ENCODE measurements at regions not wholly inside any gene's neighbourhood (a gene's known extent, or its start where the extent isn't known, plus 50 kb on each side); places are given as distances from the start of the nearest gene placed in this dataset.

DNA sequence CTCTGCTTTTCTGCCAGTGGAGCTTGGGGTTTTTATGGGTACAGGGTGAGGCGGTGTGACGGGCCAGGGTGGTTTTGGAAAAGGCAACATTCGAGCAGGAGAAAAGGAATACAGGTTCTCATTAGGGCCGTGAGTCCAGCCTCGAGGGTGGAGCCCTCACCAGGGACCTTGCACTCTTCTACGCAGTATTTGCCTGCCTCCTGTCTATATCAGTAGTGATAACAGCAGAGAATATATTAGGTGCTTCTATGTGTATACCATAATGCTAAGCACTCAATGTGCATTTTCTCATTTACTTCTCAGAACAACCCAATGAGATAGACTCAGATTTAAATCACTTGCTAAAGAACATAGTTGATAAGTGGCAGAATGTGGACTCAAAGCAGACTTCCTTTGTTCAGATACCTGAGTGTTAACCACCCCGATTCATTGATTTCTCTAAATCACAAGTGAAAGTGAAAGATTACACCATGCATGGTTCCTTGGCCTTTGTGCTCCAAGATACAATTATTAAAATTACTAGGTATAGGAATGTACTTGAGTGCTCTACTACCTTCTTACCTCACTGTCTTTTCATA, 403.9 kb downstream of the PCDH7 start:
- no peak for ATAC-seq

DNA sequence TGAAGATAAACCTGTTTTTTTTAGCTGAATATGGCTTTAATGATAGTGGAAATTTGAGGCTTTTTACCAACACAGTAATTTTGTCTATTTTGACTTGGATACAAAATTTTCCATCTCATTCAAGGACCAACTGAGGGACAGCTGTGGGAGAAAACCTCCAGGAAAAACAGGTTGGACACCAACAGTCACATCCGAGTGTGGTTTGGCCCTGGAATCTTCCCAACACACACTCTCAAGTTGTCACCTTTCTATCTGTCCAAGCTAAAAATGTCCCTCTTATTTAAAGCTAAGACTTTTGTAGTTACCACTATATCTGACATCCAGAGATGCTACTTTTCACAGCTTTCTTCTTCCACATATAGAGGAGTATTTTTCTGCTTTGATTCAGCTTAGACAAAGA, 404.9 kb downstream of the PCDH7 start:
- no peak for ATAC-seq

DNA sequence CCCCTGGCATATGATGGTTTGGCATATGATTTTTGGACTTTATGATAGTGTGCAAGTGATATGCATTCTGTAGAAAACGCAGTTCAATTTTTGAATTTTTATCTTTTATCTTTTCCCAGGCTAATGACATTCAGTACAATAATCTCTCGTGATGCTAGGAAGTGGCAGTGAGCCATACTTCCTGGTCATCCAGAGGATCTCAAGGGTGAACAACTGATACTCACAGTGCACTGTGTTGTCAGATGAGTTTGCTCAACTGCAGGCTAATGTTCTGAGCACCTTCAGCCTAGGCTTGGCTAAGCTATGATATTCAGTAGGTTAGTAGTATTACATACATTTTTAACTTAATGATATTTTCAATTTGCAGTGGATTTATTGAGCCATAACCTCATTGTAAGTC, 405.3 kb downstream of the PCDH7 start:
- no peak for ATAC-seq

DNA sequence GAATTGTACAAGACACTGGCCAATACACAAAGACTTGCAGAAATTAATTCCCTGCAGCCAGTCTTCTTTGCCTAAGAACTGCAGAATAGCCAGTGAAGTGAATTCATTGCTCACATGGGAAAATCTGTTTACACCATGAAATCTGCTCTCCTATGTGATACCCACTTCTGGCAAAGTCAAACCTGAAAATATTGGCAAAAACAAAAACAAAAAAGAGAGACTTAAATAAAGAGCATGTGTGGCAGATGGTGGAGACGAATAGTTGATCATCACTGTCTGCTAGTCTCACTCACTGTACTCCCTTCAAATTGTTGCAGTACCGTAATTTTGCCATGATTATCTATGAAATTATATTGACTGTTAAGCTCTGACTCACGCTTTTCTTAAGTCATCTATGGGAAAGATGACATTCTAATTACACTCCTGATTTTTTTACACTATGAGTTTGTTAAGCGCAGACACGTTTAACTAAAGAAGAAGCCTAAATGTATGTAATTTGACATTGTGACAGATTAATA, 406.8 kb downstream of the PCDH7 start:
- no peak for ATAC-seq

DNA sequence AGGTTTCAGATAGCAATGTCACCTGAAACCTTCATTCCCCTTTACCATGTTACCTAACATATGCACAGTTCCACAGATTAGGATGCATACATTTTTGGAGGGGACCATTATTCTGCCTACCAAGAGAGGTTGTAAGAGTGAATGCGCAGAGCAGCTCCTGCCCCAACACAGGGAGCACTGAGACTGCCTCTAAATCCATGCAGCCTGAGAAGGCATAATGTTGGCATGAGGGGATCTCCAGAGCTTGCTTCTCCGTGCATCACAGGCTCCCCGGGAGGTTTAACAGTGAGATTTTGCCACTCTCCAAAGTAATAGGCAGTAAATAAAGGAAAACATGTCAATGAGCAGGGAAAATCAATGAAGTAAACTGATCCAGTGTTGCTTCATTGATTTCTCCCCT, 410.8 kb downstream of the PCDH7 start:
- ATAC-seq = no peak

DNA sequence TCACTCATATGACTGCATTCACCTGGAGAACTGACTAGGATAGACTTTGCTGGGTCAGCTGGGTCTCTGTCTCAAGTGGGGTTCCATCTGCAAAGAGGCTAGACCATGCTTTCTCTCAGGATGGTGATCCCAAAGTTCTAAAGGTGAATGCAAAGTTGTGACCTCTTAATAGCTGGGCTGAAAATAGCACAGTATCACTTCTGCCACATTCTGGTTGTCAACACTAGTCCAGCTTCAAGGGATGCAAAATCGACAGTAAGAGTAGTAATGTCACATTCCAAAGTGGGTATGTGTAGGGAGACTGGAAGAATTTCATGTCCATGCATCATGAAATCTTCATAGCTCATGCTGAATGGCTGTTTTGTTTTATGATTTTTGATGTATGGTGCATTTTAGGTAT, 414.6 kb downstream of the PCDH7 start:
- ATAC-seq = no peak

DNA sequence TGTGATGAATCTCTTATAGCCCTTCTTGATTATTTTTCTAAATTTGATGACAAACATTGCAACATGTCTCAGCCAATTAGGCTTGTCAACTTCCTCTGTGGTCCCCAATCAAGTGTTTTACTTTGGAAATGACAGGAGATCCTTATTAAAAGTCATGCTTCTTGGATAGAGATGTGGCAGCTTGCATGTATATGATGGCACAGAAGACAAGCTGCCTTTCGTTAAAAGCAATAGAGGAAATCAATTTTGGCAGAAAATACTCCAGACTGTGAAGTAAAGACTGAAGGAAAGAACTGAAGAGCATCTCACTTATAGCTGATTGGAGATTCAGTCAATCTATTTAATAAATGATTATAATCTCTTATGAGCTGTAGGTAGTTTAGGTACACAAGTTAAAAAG, 419.6 kb downstream of the PCDH7 start:
- ATAC-seq = no peak

DNA sequence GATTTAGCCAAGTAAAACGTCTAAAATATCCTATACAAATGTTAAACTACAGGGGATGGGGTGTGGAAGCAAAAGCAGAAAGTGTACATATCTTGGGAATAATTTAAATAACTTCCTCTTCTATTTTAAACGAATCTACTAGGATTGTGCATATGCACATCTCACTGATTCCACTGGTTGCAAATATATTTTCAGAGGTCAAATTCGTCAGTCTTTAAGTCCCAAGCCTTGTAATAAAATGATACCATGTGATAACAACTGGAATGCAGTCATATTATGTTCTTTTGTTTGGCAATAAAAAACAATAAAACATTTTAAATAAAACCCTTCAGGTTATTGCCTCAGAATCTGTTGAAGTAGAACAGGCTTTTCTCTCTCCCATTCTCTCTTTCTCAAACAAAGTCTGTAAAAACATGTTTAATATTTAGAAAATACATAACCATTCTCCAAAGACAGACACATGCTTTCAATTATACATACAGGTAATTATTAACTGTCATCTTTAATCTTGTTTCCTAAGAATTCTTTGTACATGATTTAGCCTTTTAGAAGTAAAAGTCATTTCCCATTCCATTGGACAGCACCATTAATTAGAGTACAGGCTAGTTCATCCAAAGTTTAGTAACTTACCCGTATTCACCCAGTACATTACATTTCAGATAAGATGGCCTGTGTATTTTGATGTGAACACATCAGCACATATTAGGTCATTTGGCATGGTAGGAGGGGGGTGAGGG, 421.1 kb downstream of the PCDH7 start:
- no peak for ATAC-seq

DNA sequence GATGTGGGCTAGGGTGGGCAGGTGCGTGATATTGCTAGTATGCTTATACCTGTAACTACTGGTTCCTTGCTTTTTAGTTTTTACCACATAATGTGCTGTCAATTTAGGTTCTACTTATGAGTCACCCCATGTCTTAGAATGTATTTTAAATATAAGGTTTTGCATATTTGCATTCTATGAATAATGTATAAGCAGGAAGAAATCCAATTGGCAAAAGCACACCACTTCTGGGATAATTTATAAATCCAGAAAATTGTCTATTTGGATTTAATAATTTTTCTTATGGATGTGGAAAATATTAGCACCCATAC, 421.6 kb downstream of the PCDH7 start:
- no peak for ATAC-seq

DNA sequence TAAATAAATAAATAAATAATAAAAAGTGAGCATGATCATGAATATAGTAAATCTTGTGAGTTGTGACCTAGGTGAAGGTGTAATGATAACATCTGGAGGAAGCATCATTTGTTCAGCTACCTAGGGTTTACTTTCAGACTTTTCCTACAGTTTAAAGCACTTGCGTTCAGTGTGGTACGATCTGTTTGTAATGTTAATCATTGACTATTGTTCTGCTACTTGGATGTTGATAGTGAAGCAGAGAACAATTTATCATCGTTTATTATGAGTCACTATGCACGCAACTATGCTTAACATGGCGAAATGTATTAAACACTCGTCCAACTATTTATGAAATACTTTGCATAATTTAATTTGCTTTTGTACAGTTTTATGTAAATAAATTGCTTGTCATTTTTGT, 426.2 kb downstream of the PCDH7 start:
- no peak for ATAC-seq

DNA sequence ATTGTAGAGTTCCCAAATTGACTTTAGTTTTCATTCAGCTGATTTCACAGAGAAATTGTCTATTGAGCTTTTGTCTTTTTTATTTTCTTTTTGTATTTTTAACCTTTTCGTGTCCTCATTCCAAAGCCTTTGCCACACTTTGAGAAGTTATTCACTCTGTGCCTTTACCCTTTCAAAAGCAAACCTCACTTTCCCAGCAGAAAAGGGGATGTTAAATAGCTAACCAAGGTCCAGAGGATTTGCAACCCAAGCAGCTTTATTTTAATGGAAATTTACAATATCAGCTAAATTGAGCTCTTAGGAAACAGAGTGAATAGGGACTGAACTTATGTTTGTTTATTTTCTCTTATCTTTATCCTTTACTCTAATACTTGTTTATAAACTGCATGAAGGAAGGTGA, 428.8 kb downstream of the PCDH7 start:
- ATAC-seq = no peak

DNA sequence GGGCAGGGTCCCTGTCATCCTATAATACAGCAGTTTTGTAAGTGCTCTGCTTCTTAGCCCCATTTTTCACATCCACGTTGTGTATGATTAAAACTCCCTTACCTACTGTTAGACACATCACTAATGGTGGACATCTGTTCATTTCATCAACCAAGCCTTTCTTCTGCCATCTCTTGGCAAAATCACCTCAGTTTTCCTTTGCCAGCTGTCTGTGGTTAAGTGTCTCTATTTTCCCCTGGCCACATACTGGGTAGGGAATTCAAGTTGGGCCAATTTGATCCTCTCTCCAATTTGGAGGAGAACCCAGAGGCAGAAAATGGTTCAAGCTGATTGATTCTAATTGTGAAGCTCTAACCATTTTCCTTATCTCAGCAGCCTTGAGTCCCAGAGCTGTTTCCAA, 436.1 kb downstream of the PCDH7 start:
- ATAC-seq = no peak

DNA sequence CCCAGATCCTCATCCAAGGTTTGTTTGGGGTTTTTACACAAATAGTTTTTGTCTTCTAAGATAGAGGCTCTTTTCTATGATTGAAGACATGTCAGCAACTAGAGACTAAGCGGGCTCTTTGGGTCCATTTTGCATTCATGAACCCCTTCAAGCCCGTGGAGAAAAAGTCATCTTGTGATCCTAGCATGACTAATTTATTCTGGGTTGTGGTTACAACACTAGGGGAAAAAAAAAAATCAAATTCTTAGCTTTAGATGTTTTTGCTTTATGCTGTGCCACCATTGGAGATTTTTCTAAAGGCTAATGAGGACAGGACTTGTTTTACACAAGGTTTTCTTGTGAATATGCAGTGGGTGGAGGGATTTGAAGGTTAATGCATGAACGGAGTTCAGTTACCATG, 440.0 kb downstream of the PCDH7 start:
- ATAC-seq = no peak

DNA sequence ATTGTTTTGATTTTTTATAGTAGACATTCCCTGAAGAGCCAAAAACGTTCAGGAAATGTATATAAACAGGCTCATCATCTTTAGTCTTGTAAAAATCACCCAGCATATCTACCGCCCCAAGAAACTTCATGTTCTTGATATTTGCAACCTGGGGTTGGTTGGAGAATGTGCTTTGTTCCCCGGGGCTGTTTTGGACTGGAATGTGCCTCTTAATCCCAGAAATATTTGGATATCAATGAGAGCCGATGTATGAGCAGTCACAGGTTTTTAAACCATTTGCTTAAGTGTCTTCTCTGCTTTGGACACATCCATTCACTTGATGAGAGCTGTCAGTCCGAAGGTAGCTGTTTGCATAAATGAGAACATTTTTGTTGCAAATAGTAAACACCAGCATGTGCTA, 449.7 kb downstream of the PCDH7 start:
- no peak for ATAC-seq

DNA sequence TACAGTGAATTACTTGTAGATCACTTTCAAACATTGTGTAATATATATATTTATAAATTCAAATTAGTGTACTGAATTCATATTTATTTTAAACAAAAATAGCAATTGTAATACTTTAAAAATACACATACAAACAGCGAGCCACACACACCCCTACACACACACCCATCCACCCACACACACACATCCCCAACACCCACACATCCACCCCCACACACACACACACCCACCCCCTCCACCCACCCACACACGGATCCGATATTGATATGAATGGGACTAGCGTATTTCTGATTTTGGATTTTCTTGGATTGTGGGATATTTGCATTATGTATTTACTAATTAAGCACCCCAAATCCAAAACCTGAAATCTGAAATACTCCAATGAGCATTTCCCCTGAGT, 451.2 kb downstream of the PCDH7 start:
- ATAC-seq = no peak

DNA sequence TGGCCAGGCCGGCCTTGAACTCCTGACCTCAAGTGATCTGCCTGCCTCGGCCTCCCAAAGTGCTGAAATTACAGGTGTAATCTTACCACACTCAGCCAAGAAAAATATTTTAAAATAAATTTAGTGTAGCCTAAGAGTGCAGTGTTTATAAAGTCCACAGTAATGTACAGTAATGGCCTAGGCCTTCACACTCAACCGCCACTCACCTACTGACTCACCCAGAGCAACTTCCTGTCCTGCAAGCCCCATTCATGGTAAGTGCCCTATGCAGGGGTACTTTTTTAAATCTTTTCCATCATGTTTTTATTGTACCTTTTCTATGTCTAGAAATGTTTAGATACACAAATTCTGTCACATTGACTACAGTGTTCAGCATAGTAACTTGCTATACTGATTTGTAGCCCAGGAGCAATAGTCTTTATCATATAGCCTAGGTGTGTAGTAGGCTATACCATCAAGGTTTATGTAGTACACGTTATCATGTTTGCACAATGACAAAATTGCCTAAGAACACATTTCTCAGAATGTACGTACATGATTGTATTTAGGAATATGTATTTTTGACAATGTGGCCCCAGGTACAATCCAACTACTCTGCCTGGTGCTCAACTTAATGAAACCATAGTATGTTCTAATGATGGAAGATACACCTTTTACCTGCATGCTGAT, 455.2 kb downstream of the PCDH7 start:
- no peak for ATAC-seq

DNA sequence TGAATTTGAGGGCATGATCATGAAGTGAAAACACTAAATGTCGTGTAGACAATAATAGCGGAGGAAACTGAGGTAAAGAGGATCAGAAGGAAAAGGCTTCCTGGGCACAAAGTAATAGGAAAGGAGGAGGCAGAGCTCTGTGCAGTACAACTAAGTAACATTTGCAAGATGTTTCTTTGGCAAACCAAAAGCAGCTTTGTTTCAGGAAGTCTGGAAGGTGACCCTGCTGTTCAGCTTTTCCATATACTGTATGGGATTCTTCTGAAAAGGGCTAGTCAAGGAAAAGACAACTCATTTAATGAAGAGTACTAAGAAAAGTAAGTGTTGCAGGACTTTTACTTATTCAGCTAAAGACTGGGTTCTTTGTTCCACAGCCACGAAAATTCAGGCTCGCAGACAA, 463.1 kb downstream of the PCDH7 start:
- no peak for ATAC-seq

DNA sequence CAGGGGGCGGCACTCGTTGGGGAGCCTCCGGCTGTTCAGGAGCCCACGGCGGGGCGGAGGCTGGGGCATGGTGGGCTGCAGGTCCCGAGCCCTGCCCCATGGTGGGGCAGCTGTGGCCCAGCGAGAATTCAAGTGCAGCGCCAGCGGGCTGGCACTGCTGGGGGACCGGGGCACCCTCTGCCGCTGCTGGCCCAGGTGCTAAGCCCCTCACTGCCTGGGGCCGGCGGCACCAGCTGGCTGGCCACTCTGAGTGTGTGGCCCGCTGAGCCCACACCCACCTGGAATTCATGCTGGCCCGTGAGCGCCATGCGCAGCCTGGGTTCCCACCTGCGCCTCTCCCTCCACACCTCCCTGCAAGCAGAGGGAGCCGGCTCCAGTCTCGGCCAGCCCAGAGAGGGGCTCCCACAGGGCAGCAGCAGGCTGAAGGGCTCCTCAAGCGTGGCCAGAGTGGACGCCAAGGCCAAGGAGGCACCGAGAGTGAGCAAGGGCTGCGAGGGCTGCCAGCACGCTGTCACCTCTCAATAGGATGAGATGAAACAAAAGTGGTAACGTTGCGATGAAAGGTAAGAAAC, 464.9 kb downstream of the PCDH7 start:
- ATAC-seq = no peak

DNA sequence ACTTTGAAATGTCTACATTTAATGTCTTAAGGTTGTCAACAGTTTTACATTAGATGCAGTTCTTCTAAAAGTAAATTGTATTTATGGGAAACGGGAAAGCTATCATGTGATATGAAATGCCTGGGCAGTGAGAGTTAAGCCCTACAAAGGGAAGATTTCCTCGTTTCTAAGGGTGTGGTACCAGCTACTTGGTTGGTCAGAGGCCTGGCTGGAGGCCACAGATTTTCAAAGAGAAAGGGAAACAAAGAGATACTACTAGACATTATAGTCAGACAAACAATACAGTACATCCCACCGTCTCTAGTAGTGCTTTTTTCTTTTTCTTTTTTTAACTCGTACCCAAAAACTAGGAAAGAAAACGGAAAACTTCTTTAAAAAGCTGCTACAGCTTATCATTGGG, 467.8 kb downstream of the PCDH7 start:
- no peak for ATAC-seq

DNA sequence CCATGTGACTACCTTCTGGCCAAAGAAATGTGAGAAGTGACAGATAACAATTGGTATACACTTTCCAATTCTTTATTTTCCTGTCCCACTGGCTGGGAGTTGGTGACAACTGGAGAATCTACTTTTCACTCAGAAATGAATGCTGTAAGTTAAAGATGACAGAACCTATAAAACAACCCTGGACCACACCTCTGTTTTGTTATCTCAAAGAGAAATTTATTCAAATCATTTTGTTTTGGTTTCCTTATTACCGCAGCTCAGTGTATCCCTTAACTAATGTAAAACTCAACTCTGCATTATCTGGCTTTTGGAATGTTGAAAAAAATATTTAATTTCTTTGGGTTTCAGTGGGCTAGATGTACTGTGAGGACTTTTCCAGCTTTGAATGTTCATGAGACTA, 469.8 kb downstream of the PCDH7 start:
- ATAC-seq = no peak

DNA sequence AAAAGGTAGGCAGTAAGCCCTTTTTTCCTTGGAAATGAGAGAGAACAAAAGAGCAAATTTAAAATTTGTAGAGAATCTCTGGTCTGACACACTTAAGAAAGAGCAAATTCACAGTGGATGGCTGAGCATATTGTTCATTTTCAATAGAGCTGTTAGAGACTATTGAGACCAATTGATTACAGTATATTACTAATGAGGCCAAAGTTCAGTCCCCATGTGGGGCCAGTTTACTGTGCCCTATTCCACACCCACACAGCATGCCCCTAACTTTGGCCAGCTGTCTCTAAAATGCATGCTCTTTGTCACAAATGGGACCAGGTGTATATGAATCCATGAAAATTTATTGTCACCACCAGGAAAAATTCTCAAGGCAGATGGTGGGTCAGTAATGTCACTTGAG, 470.5 kb downstream of the PCDH7 start:
- no peak for ATAC-seq

DNA sequence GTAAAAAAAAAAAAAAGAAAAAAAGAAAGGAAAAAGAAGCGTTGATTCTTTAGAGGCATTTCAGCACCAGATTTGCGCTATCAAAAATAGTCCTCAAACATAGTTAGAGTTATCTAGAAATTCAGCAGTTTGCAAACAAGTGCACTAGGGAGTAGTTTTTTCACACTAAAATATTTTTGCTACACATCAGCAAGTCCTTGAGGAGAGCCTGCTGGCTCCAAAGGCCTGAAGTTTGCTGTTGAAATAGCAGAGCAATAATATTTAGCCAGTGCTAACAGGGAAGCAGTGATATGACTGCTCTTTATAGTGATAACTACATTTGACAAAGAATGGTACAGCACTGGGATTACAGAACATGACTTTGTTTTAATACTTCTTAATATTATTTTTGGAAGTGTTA, 472.2 kb downstream of the PCDH7 start:
- no peak for ATAC-seq

DNA sequence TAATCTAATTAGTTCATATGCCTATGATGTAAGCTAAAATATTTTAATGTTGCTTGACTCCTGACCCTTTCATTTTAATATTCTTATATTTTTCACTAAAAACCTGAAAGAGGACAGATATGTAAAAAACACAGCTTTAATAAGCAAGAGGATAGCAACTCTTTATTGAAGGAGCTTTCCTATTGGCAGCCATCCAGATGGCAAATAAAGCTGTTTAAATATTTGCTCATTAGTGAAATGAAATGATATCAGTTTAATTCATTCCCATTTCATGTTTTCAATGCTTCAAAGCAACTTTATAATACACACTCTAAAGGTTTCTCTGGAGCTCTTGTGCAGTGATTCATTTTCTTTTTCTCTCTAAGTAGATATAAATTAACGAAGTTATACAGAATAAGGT, 473.4 kb downstream of the PCDH7 start:
- no peak for ATAC-seq

DNA sequence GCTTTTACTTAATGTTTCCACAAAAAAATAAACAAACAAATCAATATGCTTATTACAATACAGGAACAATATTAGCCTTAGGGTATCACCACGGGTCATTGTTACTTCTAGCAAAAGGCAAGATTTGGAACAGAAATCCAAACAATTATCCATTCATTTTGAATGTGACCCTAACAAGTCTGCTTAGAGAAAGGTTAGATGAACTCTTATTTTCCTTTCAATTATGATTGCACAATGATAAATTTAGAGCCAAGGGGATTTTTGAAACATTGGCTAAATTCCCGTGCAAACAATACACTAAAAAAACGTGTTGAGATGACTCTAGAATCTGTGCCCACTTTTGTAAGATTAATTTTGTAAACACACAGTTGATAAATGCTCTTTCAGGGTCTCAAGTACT, 474.7 kb downstream of the PCDH7 start:
- ATAC-seq = no peak
